GM23248 (cell line): ENCODE measurements at regions not wholly inside any gene's neighbourhood (a gene's known extent, or its start where the extent isn't known, plus 50 kb on each side); places are given as distances from the start of the nearest gene placed in this dataset.

Experiments
- DNase-seq: peaks from one replicate; pipeline ENCODE4 v3.0.0-alpha.2; 2015
- H2AFZ ChIP-seq: fragments of 200-600 bp; sonication (generic); 2 replicates; pipeline ENCODE4 v1.6.1; 2016; ENCODE audit warnings: antibody characterized with exemption
- H3F3A ChIP-seq: fragments of 200-600 bp; sonication (generic); 2 replicates; pipeline ENCODE4 v1.6.1; 2016; ENCODE audit warnings: mild to moderate bottlenecking, antibody characterized with exemption, mixed run types; ENCODE audit not compliant: insufficient read depth
- H3K27ac ChIP-seq: fragments of 200-600 bp; sonication (generic); 2 replicates; pipeline ENCODE4 v1.5.1; 2016; ENCODE audit warnings: mild to moderate bottlenecking
- H3K27me3 ChIP-seq: fragments of 200-600 bp; sonication (generic); replicated peaks from 2 replicates; pipeline ENCODE4 v1.6.1; 2016; ENCODE audit warnings: mild to moderate bottlenecking; ENCODE audit not compliant: insufficient read depth
- H3K36me3 ChIP-seq: fragments of 200-600 bp; sonication (generic); 2 replicates; pipeline ENCODE4 v1.6.1; 2016; ENCODE audit warnings: low read depth, mild to moderate bottlenecking
- H3K4me1 ChIP-seq: fragments of 200-600 bp; sonication (generic); 2 replicates; pipeline ENCODE4 v1.6.1; 2016; ENCODE audit warnings: mild to moderate bottlenecking; ENCODE audit not compliant: insufficient read depth
- H3K4me2 ChIP-seq: fragments of 200-600 bp; sonication (generic); one replicate; pipeline ENCODE4 v1.6.1; 2016; ENCODE audit warnings: mild to moderate bottlenecking; ENCODE audit not compliant: unreplicated experiment
- H3K4me3 ChIP-seq: fragments of 200-600 bp; sonication (generic); 2 replicates; pipeline ENCODE4 v1.5.1; 2016; ENCODE audit warnings: mild to moderate bottlenecking
- H3K79me2 ChIP-seq: fragments of 200-600 bp; sonication (generic); 2 replicates; pipeline ENCODE4 v1.6.1; 2016; ENCODE audit warnings: mild to moderate bottlenecking; ENCODE audit not compliant: insufficient read depth
- H3K9ac ChIP-seq: fragments of 200-600 bp; sonication (generic); 2 replicates; pipeline ENCODE4 v1.6.1; 2016; ENCODE audit warnings: mild to moderate bottlenecking
- H3K9me2 ChIP-seq: fragments of 200-600 bp; sonication (generic); 2 replicates; pipeline ENCODE4 v1.6.1; 2016; ENCODE audit warnings: mixed run types, mild to moderate bottlenecking, moderate library complexity; ENCODE audit not compliant: insufficient read depth
- H3K9me3 ChIP-seq: fragments of 200-600 bp; sonication (generic); one replicate; pipeline ENCODE4 v1.6.1; 2017; ENCODE audit warnings: low read depth
- H4K20me1 ChIP-seq: fragments of 200-600 bp; sonication (generic); 2 replicates; pipeline ENCODE4 v1.6.0; 2016; ENCODE audit not compliant: insufficient read depth
- EZH2 ChIP-seq: fragments of 200-600 bp; sonication (generic); IDR thresholded peaks from 2 replicates; pipeline ENCODE4 v1.6.1; 2018; ENCODE audit warnings: antibody characterized with exemption, mild to moderate bottlenecking; ENCODE audit not compliant: insufficient read depth, poor library complexity, severe bottlenecking
- EZH2phosphoT487 ChIP-seq: fragments of 200-600 bp; sonication (generic); IDR thresholded peaks from 2 replicates; pipeline ENCODE4 v1.6.1; 2018; ENCODE audit warnings: antibody characterized with exemption, moderate library complexity, mild to moderate bottlenecking, low read depth; ENCODE audit not compliant: insufficient read depth
- WGBS, 2 experiments: methylation state at CpG; one replicate each; pipeline ENCODE4 v1.1.6; 2015 to 2017; ENCODE audit warnings: low lambda C conversion rate in 2 of 2, low coverage in 1 of 2; ENCODE audit errors: missing lambda C conversion rate in 2 of 2; 5-methylcytosine and 5-hydroxymethylcytosine counted together
- in situ Hi-C: fragments of 300-500 bp; cut with MboI; formaldehyde crosslinking; loops from 2 replicates; pipeline ENCODE4 v1.15.0; 2020

GRCh38 chr10:90389876-90390275 lies 468.0 kb downstream of the HTR7 start:
- no peak for DNase-seq

GRCh38 chr10:90394311-90394710 lies 463.5 kb downstream of the HTR7 start:
- no peaks in the 10 kb centered on the region for H4K20me1 ChIP-seq
- no peaks in the 10 kb centered on the region for H3K9me2 ChIP-seq
- TF ChIP-seq EZH2 (no peak), EZH2phosphoT487 (no peak)
- no peaks in the 10 kb centered on the region for H3K27me3 ChIP-seq
- no peak overlapping the region for H3K4me3 ChIP-seq
- no peaks in the 10 kb centered on the region for H3K36me3 ChIP-seq
- H3K9me3 ChIP-seq: no peaks in the 10 kb centered on the region
- H2AFZ ChIP-seq: no peak overlapping the region
- DNase-seq: no peak
- H3K79me2 ChIP-seq: no peaks in the 10 kb centered on the region
- WGBS, 2 experiments: 11 to 12% methylated on average over 2 of the region's 2 CpGs
- no peak overlapping the region for H3K9ac ChIP-seq
- no peak overlapping the region for H3K4me2 ChIP-seq
- H3K4me1 ChIP-seq: no peaks in the 10 kb centered on the region
- no peaks in the 10 kb centered on the region for H3F3A ChIP-seq
- in situ Hi-C loops: no loop called here
- no peak overlapping the region for H3K27ac ChIP-seq

More at GRCh38 chr10:90389876-90390275, 468.0 kb downstream of the HTR7 start:
- H3K4me2 ChIP-seq: no peak overlapping the region
- in situ Hi-C loops: no loop called here
- TF ChIP-seq EZH2 (no peak), EZH2phosphoT487 (no peak)
- H3K9ac ChIP-seq: no peak overlapping the region
- WGBS, 2 experiments: 53 to 59% methylated on average over 3 of the region's 3 CpGs
- H3K79me2 ChIP-seq: no peaks in the 10 kb centered on the region
- no peaks in the 10 kb centered on the region for H3F3A ChIP-seq
- no peak overlapping the region for H3K27ac ChIP-seq
- no peaks in the 10 kb centered on the region for H3K9me3 ChIP-seq
- no peak overlapping the region for H2AFZ ChIP-seq
- no peaks in the 10 kb centered on the region for H4K20me1 ChIP-seq
- no peaks in the 10 kb centered on the region for H3K36me3 ChIP-seq
- no peak overlapping the region for H3K4me3 ChIP-seq
- no peaks in the 10 kb centered on the region for H3K27me3 ChIP-seq
- H3K9me2 ChIP-seq: no peaks in the 10 kb centered on the region
- H3K4me1 ChIP-seq: no peaks in the 10 kb centered on the region

- no peaks in the 10 kb centered on the region for H3K79me2 ChIP-seq
- H3K9me2 ChIP-seq: no peaks in the 10 kb centered on the region
- DNase-seq: no peak
- no peaks in the 10 kb centered on the region for H3F3A ChIP-seq
- H3K4me1 ChIP-seq: no peaks in the 10 kb centered on the region
- no peaks in the 10 kb centered on the region for H3K36me3 ChIP-seq
- H2AFZ ChIP-seq: no peak overlapping the region
- TF ChIP-seq EZH2phosphoT487 (no peak), EZH2 (no peak)
- no peak overlapping the region for H3K4me2 ChIP-seq
- no peaks in the 10 kb centered on the region for H3K9me3 ChIP-seq
- no peak overlapping the region for H3K27ac ChIP-seq
- H3K9ac ChIP-seq: no peak overlapping the region
- H4K20me1 ChIP-seq: no peaks in the 10 kb centered on the region
- no peak overlapping the region for H3K4me3 ChIP-seq
- H3K27me3 ChIP-seq: no peaks in the 10 kb centered on the region
- in situ Hi-C loops: no loop called here
Observed at GRCh38 chr10:90396721-90397120, 461.1 kb downstream of the HTR7 start.

GRCh38 chr10:90398566-90398965 lies 459.3 kb downstream of the HTR7 start:
- in situ Hi-C loops: no loop called here
- Histone ChIP-seq H4K20me1 (no peaks in the 10 kb centered on the region), H3K36me3 (no peaks in the 10 kb centered on the region), H3K4me3 (no peak overlapping the region), H3K4me2 (no peak overlapping the region), H3K27ac (no peak overlapping the region), H2AFZ (no peak overlapping the region), H3K9ac (no peak overlapping the region), H3K27me3 (no peaks in the 10 kb centered on the region), H3K9me2 (no peaks in the 10 kb centered on the region), H3K9me3 (no peaks in the 10 kb centered on the region), H3K4me1 (no peaks in the 10 kb centered on the region), H3F3A (no peaks in the 10 kb centered on the region), H3K79me2 (no peaks in the 10 kb centered on the region)
- TF ChIP-seq EZH2phosphoT487 (no peak), EZH2 (no peak)
- DNase-seq: no peak

GRCh38 chr10:90399782-90400181 lies 458.1 kb downstream of the HTR7 start:
- Histone ChIP-seq H3K79me2 (no peaks in the 10 kb centered on the region), H3K4me2 (no peak overlapping the region), H3F3A (no peaks in the 10 kb centered on the region), H3K4me1 (no peaks in the 10 kb centered on the region), H3K27me3 (no peaks in the 10 kb centered on the region), H3K36me3 (no peaks in the 10 kb centered on the region), H3K4me3 (no peak overlapping the region), H4K20me1 (no peaks in the 10 kb centered on the region), H2AFZ (no peak overlapping the region), H3K9me2 (no peaks in the 10 kb centered on the region), H3K27ac (no peak overlapping the region), H3K9ac (no peak overlapping the region), H3K9me3 (no peaks in the 10 kb centered on the region)
- no peak for TF ChIP-seq EZH2phosphoT487
- TF ChIP-seq EZH2: no peak
- in situ Hi-C loops: no loop called here
- no peak for DNase-seq
- WGBS, 2 experiments: 4 to 8% methylated on average over 1 of the region's 1 CpG
